GM18526 (cell line): ENCODE measurements at regions not wholly inside any gene's neighbourhood (a gene's known extent, or its start where the extent isn't known, plus 50 kb on each side); places are given as distances from the start of the nearest gene placed in this dataset.

Experiments used
- POLR2A ChIP-seq: IDR thresholded peaks from 3 replicates; pipeline ENCODE4 v1.6.1; 2011; ENCODE audit not compliant: insufficient read length; ENCODE audit errors: extremely low read depth

DNA sequence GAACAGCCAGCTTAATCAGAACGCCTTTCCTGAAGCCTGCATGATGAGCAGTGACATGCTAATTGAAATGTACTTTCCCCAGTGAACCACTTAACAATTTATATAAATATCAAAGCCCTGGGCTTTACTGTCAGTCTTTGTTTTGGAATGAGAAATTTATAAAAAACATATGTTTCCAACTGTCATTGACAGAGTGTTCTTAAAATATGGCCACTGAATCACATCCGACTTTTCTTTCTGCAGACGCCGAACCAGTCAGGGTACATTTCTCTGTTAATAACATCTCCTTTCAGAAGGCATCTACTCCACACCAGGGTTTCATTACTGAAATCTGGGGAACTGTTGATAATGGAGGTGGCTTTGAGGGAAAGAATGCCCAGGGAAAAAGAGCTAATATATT lies 343.7 kb downstream of the INSIG2 start:
- TF ChIP-seq POLR2A = no peak

DNA sequence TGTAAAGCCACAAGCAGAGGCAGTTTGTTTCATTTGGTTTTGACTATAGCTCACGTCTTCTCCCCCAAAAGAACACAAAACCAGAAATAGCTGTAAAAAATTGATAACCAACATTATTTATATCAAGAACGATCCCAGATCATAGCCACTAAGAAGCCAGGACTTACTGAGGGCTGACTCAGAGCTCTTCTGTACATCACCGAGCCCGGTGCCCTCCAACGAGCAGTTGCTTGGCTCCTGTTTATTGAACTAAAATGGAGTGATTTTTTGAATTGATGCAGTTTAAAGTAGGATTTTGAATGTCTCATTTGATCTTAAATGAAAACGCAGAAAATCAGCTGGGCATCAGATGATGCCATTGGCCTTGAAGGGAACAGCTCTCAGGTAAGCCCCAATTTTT lies 343.3 kb downstream of the INSIG2 start:
- no peak for TF ChIP-seq POLR2A

DNA sequence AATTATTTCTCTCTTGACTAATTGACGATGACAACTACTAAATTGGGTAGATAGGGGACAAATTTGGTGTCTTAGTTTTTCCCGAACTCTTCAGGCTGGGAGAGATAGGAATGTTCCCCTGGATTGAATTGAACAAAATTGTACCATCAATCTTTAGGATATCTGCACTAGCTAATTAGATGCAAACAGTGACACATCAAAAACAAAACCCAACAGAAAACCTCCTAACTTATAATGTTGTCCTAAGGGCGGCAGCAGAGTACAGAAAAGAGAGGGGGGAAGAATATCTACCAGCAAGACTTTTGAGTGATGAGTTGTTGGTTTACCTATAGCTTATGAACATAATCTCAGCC lies 342.9 kb downstream of the INSIG2 start:
- no peak for TF ChIP-seq POLR2A

DNA sequence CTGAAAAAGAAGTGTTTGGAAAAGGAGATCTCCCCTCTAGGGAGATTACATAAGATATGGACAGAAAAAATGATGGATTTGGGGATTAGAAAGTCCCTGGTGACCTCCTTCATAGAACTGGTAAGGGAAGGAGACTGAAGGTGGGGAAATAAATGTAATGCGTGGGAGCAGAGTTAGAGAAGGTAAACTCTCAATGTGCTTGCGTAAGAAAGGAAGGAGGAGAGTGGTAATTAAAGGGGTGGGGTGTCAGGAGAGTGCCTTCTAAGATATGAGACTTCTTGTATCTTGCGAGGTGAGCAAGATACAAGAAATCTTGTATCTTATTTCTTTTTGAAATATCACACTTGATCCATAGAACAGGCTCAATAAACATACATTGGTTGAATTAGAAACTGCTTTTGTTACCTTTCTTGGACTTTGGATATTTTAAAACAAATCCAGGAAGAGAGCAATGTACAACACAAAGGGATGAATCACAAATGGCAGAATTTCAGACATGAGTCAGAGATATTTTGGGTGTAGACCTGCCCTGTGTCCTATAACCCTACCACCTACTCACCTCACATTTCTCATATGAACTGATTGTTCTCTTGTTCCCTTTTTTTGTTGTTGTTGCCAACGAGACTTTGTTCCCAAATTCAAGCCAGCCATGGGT lies 342.4 kb downstream of the INSIG2 start:
- TF ChIP-seq POLR2A = no peak

DNA sequence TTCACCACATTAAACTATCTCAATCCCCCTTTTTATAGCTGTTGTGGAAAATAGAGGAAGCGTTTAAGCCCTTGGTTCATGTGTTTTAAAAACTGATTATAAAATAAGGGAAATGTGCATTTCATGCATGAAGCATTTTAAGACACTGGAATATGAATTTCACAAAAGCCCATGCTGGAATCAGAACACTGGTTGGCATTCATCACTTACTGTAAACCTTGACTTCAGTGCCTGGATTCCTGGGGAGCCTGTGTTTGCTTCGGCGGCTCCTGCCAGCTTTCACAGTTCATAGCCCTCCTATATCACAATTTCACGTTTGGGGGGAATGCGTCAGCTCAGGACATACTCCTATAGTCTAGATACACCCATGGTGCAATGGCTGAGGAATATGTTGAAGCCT lies 336.9 kb downstream of the INSIG2 start:
- TF ChIP-seq POLR2A = no peak

DNA sequence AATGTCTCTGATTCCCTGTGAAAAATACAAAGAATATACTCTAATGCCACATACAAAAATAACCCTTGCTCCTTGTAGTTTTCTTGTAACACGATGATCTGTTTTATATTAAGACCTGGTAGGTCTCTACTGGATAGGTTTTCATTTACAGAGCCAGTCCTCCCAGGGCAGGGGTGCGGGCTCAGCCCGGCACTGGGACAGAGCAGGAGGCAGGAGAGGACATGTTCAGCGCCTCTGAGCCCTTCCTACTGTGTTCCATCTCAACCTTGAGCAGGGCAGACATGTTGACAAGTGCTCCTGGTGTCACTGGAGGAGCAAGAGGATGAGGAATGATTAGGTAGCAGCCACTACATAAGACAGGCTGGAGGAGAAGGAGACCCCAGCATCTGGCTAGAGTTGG lies 335.5 kb downstream of the INSIG2 start:
- no peak for TF ChIP-seq POLR2A

DNA sequence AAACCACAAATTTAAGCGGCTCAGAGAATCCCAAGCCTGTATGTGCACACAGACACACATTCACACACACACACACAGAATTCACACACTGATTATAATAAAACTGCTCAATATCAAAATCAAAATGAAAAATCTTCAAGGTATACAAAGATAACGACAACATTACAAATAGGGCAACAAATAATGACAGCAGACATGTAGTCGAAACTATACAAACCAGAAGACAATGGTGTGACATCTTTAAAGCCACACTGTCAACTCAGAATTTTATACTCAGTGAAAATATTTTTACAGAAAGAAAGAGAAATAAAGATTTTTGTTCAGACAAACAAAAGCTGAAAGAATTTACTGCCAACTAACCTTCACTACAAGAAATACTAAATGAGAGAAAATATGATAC lies 333.4 kb downstream of the INSIG2 start:
- no peak for TF ChIP-seq POLR2A

DNA sequence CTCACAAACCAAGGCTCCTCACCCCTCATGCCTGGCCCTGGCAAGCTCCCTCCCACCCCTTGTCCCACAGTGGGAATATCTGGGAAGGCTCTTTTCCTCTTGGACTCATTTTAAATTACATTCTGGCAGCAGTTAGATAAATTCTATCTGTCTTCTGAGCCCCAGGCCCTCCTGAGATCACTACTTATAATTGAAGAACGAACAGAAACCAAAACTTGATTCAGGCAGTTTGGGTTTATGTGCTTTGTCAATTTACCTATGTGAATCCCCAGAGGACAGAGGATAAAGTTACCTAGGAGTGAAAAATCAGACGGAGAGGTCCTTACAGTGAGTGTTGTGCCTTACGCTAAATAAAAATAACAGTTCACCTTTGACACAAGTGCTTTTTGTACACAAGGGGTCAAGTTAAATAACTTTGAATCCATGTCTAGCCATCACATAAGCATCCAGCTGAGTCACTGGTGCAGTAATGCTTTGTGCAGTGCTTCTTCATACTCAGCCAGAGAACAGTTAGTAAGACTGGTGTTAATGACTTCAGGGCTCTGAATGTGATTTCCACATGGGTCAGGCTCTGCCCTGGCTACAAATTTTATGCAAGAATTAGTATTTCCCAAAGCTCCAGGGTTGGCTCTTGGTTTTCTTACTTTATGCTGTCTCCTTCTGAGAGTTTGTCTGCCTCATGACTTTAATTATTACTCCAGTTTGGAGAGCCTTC lies 329.3 kb downstream of the INSIG2 start:
- no peak for TF ChIP-seq POLR2A

DNA sequence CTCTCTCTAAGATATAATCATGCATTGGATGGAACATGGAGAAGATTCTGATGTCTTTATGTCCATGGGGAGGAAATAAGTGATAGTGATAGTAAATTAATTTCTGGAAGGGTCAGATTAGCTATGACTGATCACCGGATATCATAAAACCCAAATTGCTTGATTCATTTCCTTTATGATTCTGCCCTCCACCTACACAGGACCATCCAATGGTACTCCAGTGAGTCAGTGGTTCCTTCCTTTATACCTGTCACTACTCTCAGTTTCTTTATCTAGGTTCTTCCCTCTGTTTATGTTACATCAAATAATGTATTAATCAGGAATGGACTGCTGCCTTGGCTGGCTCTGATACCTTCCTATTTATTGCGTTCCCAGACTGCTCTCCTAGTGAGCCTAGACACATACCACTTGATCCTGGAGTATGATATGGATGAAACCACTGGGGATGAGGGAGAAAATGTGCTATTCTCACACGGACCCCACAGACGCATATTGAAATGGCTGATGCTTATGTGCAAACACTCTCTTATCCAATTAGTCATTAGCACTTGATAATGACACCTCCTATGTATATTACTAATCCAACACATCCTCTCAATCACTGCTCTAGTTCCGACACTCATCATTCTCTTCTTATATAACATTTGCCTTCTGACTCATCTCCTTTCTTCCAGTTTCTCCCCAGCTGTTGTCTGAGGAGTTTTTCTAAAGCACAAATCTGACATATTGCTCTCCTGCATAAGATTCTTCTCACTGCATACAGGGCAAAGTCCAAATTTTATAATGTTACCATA lies 315.6 kb downstream of the INSIG2 start:
- TF ChIP-seq POLR2A = no peak

DNA sequence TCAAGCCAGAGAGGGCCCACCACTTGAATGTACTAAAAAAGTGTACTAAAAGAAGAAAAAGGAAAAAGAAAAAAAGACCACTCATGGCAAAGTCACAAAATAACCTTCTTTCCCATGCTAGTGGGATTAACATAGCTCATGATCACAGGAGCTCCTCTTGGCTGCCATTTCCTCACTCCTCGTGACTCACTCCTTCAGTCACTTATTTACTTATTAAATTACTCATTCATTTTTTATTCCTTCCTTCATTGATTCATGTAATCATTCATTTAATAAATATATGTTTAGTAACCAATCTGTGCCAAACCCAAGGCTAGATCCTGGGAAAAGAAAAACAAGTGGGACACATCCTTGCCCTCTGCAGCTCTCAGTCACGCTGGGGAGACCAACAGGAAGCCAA lies 300.5 kb downstream of the INSIG2 start:
- TF ChIP-seq POLR2A = no peak

DNA sequence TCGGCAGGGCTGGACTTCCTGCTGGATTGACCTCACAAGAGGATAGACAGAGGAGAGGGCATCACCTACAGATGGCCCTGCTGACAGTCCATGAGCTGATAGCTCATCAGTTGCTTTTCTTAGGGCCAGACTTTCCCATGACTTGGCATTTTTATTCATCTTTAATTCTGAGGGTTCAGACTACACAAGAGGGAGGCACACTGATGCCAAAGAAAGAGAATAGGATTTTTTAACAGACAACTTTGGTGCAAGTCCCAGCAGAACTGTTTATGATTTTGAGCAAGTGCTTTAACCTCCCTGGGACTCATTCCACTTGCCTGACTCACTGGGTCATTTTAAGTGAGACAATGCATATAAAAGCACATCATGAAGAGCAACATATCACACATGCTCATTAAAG lies 299.2 kb downstream of the INSIG2 start:
- no peak for TF ChIP-seq POLR2A

DNA sequence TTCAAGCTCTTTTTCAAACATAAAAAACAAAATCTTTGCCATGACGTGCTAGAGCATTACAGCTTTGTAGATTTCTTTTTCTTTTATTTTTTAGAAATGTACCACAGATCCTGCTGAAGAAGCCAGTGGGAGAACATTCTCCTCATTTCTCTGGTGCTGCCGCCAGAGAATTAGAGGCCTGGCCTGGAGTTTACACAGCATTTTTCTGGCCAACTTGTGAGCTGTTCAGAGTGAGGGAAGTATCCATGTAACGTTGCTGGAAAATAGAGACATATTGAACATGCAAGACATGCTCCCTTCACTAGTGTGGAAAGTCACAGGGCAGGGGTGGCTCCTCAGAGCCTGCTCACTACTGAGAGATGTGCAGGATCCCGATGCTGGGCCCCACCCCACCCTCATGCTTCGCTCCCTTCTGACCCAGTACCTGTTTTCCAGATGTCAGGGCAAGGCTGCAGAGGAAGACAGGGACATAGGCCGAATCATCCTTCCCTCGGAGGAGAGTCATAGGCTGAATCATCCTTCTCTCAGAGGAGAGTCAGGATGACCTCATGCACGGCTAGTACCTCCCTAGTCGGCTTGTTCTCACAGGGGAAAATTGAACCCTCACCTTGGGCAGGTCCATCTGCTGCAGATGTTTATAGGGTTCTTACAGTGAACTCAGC lies 298.5 kb downstream of the INSIG2 start:
- no peak for TF ChIP-seq POLR2A

DNA sequence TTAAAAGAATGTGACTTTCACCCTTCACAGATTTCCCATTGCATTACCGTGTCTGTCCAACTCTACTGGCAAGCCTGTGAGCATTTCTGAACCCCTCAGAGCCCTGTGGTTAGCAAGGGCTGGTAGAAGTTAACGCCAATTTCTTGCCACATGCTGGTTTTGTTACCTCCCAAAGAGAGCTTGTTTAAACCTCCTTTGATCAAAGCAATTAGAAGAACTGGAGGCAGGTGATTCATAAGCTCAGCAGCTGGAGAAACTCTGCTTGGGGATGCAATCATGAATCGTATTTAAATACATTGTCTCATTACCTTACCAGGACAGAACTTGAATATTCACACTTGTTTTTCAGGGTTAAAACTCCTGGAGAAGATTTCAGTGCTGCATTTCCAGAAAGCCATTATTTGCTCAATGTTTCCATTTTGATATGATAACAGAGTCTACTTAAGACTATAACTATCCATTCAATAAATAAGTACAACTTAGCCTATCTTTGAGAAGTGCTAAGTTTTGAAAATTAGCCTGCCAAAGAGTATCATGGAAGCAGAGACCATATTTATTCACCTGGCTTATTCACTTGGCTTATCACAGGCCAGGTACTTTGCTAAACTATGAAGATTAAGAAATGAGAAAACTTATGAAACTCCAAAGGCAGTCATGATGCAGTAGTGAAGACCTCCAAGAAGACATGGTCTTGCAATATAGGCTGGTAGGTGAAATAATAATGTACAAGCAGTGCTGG lies 292.8 kb downstream of the INSIG2 start:
- TF ChIP-seq POLR2A = no peak

DNA sequence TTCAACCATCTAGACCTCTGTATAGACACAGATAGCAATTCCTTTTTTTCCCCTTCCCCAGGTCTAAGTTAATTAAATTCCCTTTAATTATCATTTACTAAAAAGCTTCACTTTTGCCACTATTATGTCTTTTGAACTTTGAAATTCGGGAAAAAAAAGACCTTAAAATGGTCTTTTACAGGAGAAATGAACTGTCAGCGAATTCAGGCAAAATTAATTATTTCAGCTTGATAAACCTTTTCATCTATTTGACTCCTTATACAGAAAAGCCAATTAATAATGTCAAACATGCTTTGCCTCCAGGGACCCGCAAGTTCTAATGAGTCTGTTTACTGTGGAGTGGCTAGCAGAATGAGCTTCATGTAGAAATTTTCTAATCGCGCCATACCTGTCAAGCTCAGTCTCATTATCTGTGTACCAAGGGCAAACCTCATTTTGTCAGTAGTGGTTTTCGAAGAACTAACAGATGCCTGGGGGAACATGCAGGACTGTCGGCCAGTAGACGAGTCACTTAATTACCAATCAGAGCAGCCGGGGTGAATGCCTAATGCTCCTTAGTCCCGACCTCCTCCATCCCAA lies 287.7 kb downstream of the INSIG2 start:
- TF ChIP-seq POLR2A = no peak
